Neuronal stem cell (in vitro differentiated cells): ENCODE measurements at regions not wholly inside any gene's neighbourhood (a gene's known extent, or its start where the extent isn't known, plus 50 kb on each side); places are given as distances from the start of the nearest gene placed in this dataset.

Source experiments
- DNase-seq: peaks from one replicate; pipeline ENCODE4 v3.0.0-alpha.2; 2013; ENCODE audit warnings: low spot score
- H2AFZ ChIP-seq: one replicate; pipeline ENCODE4 v1.6.1; 2013; ENCODE audit warnings: mild to moderate bottlenecking, low read length, inconsistent platforms
- H2AK5ac ChIP-seq: 2 replicates; pipeline ENCODE4 v1.6.1; 2013; ENCODE audit warnings: low read depth, mild to moderate bottlenecking, inconsistent platforms, low read length, moderate library complexity, mixed read lengths
- H2BK120ac ChIP-seq: 2 replicates; pipeline ENCODE4 v1.6.1; 2013; ENCODE audit warnings: low read depth, mild to moderate bottlenecking, inconsistent platforms, low read length, moderate library complexity, mixed read lengths
- H2BK12ac ChIP-seq: one replicate; pipeline ENCODE4 v1.6.1; 2013; ENCODE audit warnings: low read length, inconsistent platforms
- H2BK15ac ChIP-seq: 2 replicates; pipeline ENCODE4 v1.6.1; 2013; ENCODE audit warnings: mild to moderate bottlenecking, low read length, inconsistent platforms, mixed read lengths
- H2BK5ac ChIP-seq: one replicate; pipeline ENCODE4 v1.6.1; 2013; ENCODE audit warnings: inconsistent platforms, mild to moderate bottlenecking, low read length, moderate library complexity
- H3K14ac ChIP-seq: one replicate; pipeline ENCODE4 v1.6.1; 2013; ENCODE audit warnings: low read length, inconsistent platforms
- H3K18ac ChIP-seq: 2 replicates; pipeline ENCODE4 v1.6.1; 2013; ENCODE audit warnings: low read length, inconsistent platforms
- H3K23ac ChIP-seq: 2 replicates; pipeline ENCODE4 v1.6.1; 2013; ENCODE audit warnings: low read depth, mild to moderate bottlenecking, mixed read lengths, low read length, inconsistent platforms; ENCODE audit not compliant: poor library complexity
- H3K27ac ChIP-seq: replicated peaks from 3 replicates; pipeline ENCODE4 v1.5.1; 2013; ENCODE audit warnings: low read length, inconsistent platforms
- H3K27me3 ChIP-seq, 3 experiments: 2 replicates each; pipeline ENCODE4 v1.6.1; 2013; ENCODE audit warnings: low read length in 3 of 3, mild to moderate bottlenecking in 2 of 3, inconsistent platforms in 1 of 3, low read depth in 1 of 3, mixed read lengths in 1 of 3, moderate library complexity in 1 of 3; ENCODE audit not compliant: control insufficient read depth in 3 of 3, insufficient read depth in 3 of 3
- H3K36me3 ChIP-seq, 2 donors: replicated peaks in 1 of 2; 2 replicates each; pipeline ENCODE4 v1.6.1; 2013; ENCODE audit warnings: low read length in 2 of 2; ENCODE audit not compliant: control insufficient read depth in 2 of 2, insufficient read depth in 2 of 2
- H3K4ac ChIP-seq: 2 replicates; pipeline ENCODE4 v1.6.1; 2013; ENCODE audit warnings: inconsistent platforms, mild to moderate bottlenecking, low read length, moderate library complexity
- H3K4me1 ChIP-seq, 2 donors: 1 replicate in 1 of 2; 2 replicates in 1 of 2; pipeline ENCODE4 v1.6.1; 2013; ENCODE audit warnings: low read length in 2 of 2, low read depth in 1 of 2; ENCODE audit not compliant: control insufficient read depth in 2 of 2, insufficient read depth in 1 of 2
- H3K4me2 ChIP-seq: one replicate; pipeline ENCODE4 v1.6.1; 2013; ENCODE audit warnings: mild to moderate bottlenecking, low read length, inconsistent platforms; ENCODE audit not compliant: insufficient read depth, poor library complexity, severe bottlenecking
- H3K4me3 ChIP-seq, 2 donors: 2 replicates each; pipeline ENCODE4 v1.5.1; 2013; ENCODE audit warnings: low read length in 2 of 2, mild to moderate bottlenecking in 2 of 2, inconsistent platforms in 1 of 2, moderate library complexity in 1 of 2
- H3K79me1 ChIP-seq: one replicate; pipeline ENCODE4 v1.6.1; 2013; ENCODE audit warnings: low read depth, mild to moderate bottlenecking, inconsistent platforms, low read length, moderate library complexity
- H3K9ac ChIP-seq: one replicate; pipeline ENCODE4 v1.6.1; 2013; ENCODE audit warnings: mild to moderate bottlenecking, low read depth, low read length, inconsistent platforms; ENCODE audit not compliant: poor library complexity
- H3K9me3 ChIP-seq, 2 donors: replicated peaks in 1 of 2; 2 replicates each; pipeline versions ENCODE3 to v1.6.1; 2013; ENCODE audit warnings: low read length in 2 of 2, mild to moderate bottlenecking in 2 of 2, inconsistent platforms in 1 of 2, low read depth in 1 of 2, mixed read lengths in 1 of 2, moderate library complexity in 1 of 2; ENCODE audit not compliant: control insufficient read depth in 2 of 2, insufficient read depth in 1 of 2
- H4K8ac ChIP-seq: one replicate; pipeline ENCODE4 v1.6.1; 2013; ENCODE audit warnings: low read depth, mild to moderate bottlenecking, inconsistent platforms, low read length, moderate library complexity
- H4K91ac ChIP-seq: one replicate; pipeline ENCODE4 v1.6.1; 2013; ENCODE audit warnings: low read length, low read depth, mild to moderate bottlenecking, inconsistent platforms; ENCODE audit not compliant: poor library complexity
- WGBS, 2 donors: extraction: QIAGEN DNeasy Blood & Tissue Kit; methylation state at CpG; one replicate each; pipeline ENCODE4 v1.1.7; 2013; ENCODE audit warnings: missing lambda C conversion rate in 2 of 2, mixed read lengths in 1 of 2; ENCODE audit not compliant: insufficient read length in 2 of 2, insufficient replicate concordance in 1 of 2; ENCODE audit errors: extremely low coverage in 2 of 2; 5-methylcytosine and 5-hydroxymethylcytosine counted together

GRCh38 chr10:106280896-106281460 lies 883.5 kb downstream of the SORCS1 start:
- no peak overlapping the region for H3K9ac ChIP-seq
- no peak overlapping the region for H3K27ac ChIP-seq
- H2BK15ac ChIP-seq = no peak overlapping the region
- no CpG with 5 or more reads among the region's 7 CpGs for WGBS, 2 donors
- peak overlapping the region; percentile 44 for H2AFZ ChIP-seq
- H3K4ac ChIP-seq = no peak overlapping the region
- H2BK5ac ChIP-seq = no peak overlapping the region
- H3K23ac ChIP-seq = no peak overlapping the region
- no peak overlapping the region for H2AK5ac ChIP-seq
- H3K4me3 ChIP-seq = no peak overlapping the region
- H3K27me3 ChIP-seq = no peaks in the 10 kb centered on the region
- peaks cover 6 to 13% of the 10 kb centered on the region in 2 donors for H3K4me1 ChIP-seq
- no peak overlapping the region for H2BK120ac ChIP-seq
- no peak overlapping the region for H4K91ac ChIP-seq
- H3K4me2 ChIP-seq = no peak overlapping the region
- H4K8ac ChIP-seq = no peak overlapping the region
- no peak overlapping the region for H3K14ac ChIP-seq
- no peak for DNase-seq
- no peaks in the 10 kb centered on the region for H3K36me3 ChIP-seq
- no peak overlapping the region for H2BK12ac ChIP-seq
- no peaks in the 10 kb centered on the region for H3K79me1 ChIP-seq
- H3K18ac ChIP-seq = no peak overlapping the region
- H3K9me3 ChIP-seq = peaks cover 0 to 7% of the 10 kb centered on the region in 2 donors

GRCh38 chr10:106278383-106278782 lies 886.1 kb downstream of the SORCS1 start:
- Histone ChIP-seq H2AFZ (peak overlapping the region; percentile 34), H2BK15ac (no peak overlapping the region), H3K4me3 (no peak overlapping the region), H3K14ac (no peak overlapping the region), H3K4me2 (no peak overlapping the region), H3K27ac (no peak overlapping the region), H2BK5ac (no peak overlapping the region), H2AK5ac (no peak overlapping the region), H3K36me3 (no peaks in the 10 kb centered on the region), H3K79me1 (no peaks in the 10 kb centered on the region), H3K9ac (no peak overlapping the region), H4K91ac (no peak overlapping the region), H3K4me1 (peaks cover 2 to 8% of the 10 kb centered on the region in 2 donors), H3K23ac (no peak overlapping the region), H3K4ac (no peak overlapping the region), H2BK120ac (no peak overlapping the region), H4K8ac (no peak overlapping the region), H3K18ac (no peak overlapping the region), H2BK12ac (no peak overlapping the region), H3K27me3 (no peaks in the 10 kb centered on the region), H3K9me3 (peaks cover 0 to 7% of the 10 kb centered on the region in 2 donors)
- no CpG with 5 or more reads among the region's 1 CpG for WGBS, 2 donors
- no peak for DNase-seq

- H2BK12ac ChIP-seq = no peak overlapping the region
- no CpG with 5 or more reads among the region's 3 CpGs for WGBS, 2 donors
- no peaks in the 10 kb centered on the region for H3K9me3 ChIP-seq
Measured at GRCh38 chr10:106271237-106271636, 893.3 kb downstream of the SORCS1 start.

GRCh38 chr10:106268000-106268399 lies 896.5 kb downstream of the SORCS1 start:
- H3K4me3 ChIP-seq = no peak overlapping the region
- no peak overlapping the region for H4K91ac ChIP-seq
- no peak overlapping the region for H3K23ac ChIP-seq
- no peak overlapping the region for H3K4ac ChIP-seq
- no peak overlapping the region for H2BK120ac ChIP-seq
- H2BK15ac ChIP-seq = no peak overlapping the region
- H3K36me3 ChIP-seq = no peaks in the 10 kb centered on the region
- H3K79me1 ChIP-seq = no peaks in the 10 kb centered on the region
- no peak overlapping the region for H2AFZ ChIP-seq
- no peak overlapping the region for H2BK12ac ChIP-seq
- H3K14ac ChIP-seq = no peak overlapping the region
- H3K18ac ChIP-seq = no peak overlapping the region
- H4K8ac ChIP-seq = no peak overlapping the region
- no peak overlapping the region for H3K27ac ChIP-seq
- H3K4me2 ChIP-seq = no peak overlapping the region
- no peaks in the 10 kb centered on the region for H3K4me1 ChIP-seq
- WGBS, 2 donors = no CpG with 5 or more reads among the region's 2 CpGs
- no peak overlapping the region for H3K9ac ChIP-seq
- no peaks in the 10 kb centered on the region for H3K27me3 ChIP-seq
- no peaks in the 10 kb centered on the region for H3K9me3 ChIP-seq
- no peak overlapping the region for H2BK5ac ChIP-seq
- no peak for DNase-seq
- no peak overlapping the region for H2AK5ac ChIP-seq

More at GRCh38 chr10:106271237-106271636, 893.3 kb downstream of the SORCS1 start:
- Histone ChIP-seq H3K36me3 (no peaks in the 10 kb centered on the region), H3K4me2 (no peak overlapping the region), H2AFZ (no peak overlapping the region), H3K27ac (no peak overlapping the region), H3K14ac (no peak overlapping the region), H3K79me1 (no peaks in the 10 kb centered on the region), H3K18ac (no peak overlapping the region), H3K9ac (no peak overlapping the region), H3K27me3 (no peaks in the 10 kb centered on the region), H2BK15ac (no peak overlapping the region), H4K8ac (no peak overlapping the region), H2BK120ac (no peak overlapping the region), H3K4ac (no peak overlapping the region), H2BK5ac (no peak overlapping the region), H3K4me3 (no peak overlapping the region), H4K91ac (no peak overlapping the region), H3K4me1 (no peaks in the 10 kb centered on the region), H2AK5ac (no peak overlapping the region), H3K23ac (no peak overlapping the region)
- no peak for DNase-seq
